Kidney epithelial cell (primary cell): ENCODE measurements at regions not wholly inside any gene's neighbourhood (a gene's known extent, or its start where the extent isn't known, plus 50 kb on each side); places are given as distances from the start of the nearest gene placed in this dataset.

Experiments used
- DNase-seq: peaks from one replicate; pipeline ENCODE4 v3.0.0-alpha.2; 2010; ENCODE audit warnings: low read depth
- H3K27me3 ChIP-seq: 2 replicates; pipeline ENCODE4 v1.6.0; 2011; ENCODE audit warnings: low read length; ENCODE audit not compliant: control insufficient read depth, insufficient read depth
- H3K36me3 ChIP-seq: 2 replicates; pipeline ENCODE4 v1.5.1; 2011; ENCODE audit warnings: low read length; ENCODE audit not compliant: control insufficient read depth, insufficient read depth
- H3K4me3 ChIP-seq: 2 replicates; pipeline ENCODE4 v1.5.1; 2011; ENCODE audit warnings: low read depth, mild to moderate bottlenecking, control low read depth, low read length
- TF ChIP-seq, protein P1 (sequence below): IDR thresholded peaks from 2 replicates; pipeline ENCODE4 v1.5.1; 2011; ENCODE audit warnings: mild to moderate bottlenecking, moderate library complexity, low read length, control low read depth, inconsistent platforms; ENCODE audit not compliant: insufficient read depth, poor library complexity, severe bottlenecking

DNA sequence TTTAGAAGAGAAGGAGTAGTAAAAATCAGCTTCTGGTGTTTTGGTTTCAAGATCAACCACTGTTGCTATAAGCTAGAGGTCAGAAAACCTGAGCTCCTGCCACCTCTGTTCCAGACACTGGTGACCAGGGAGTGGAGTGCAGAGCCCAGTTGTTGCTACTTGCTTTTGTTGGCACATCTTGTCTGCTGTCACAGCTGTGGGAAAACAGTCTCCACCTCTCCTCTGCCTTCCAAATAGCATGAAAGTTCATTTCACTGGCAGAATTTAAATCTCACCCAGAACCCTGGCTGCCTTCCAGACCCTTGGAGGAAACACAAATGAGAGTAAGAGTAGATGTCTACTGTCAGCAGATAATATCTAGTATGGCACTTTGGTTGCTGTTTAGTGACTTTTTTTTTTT, 297.5 kb upstream of the KLF3 start:
- no peaks in the 10 kb centered on the region for H3K27me3 ChIP-seq
- TF ChIP-seq, protein P1, sequence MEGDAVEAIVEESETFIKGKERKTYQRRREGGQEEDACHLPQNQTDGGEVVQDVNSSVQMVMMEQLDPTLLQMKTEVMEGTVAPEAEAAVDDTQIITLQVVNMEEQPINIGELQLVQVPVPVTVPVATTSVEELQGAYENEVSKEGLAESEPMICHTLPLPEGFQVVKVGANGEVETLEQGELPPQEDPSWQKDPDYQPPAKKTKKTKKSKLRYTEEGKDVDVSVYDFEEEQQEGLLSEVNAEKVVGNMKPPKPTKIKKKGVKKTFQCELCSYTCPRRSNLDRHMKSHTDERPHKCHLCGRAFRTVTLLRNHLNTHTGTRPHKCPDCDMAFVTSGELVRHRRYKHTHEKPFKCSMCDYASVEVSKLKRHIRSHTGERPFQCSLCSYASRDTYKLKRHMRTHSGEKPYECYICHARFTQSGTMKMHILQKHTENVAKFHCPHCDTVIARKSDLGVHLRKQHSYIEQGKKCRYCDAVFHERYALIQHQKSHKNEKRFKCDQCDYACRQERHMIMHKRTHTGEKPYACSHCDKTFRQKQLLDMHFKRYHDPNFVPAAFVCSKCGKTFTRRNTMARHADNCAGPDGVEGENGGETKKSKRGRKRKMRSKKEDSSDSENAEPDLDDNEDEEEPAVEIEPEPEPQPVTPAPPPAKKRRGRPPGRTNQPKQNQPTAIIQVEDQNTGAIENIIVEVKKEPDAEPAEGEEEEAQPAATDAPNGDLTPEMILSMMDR: no peak
- DNase-seq: no peak
- no peak overlapping the region for H3K4me3 ChIP-seq
- no peaks in the 10 kb centered on the region for H3K36me3 ChIP-seq

DNA sequence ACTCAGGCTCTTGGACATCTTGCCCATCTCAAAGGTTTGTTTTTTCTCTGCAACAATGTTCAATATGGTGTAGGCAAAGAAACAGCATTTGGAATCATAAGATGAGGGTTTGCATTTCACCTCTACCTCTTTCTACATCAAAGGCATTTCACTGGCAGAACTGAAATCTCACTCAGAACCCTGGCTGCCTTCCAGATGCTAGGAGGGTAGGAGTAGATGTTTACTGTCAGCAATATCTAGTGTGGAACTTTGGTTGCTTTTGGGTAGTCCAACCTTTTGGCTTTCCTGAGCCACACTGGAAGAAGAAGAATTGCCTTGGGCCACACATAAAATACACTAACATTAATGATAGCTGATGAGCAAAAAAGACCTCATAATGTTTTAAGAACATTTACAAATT, 297.0 kb upstream of the KLF3 start:
- Histone ChIP-seq H3K27me3 (no peaks in the 10 kb centered on the region), H3K4me3 (no peak overlapping the region), H3K36me3 (no peaks in the 10 kb centered on the region)
- TF ChIP-seq, protein P1: no peak
- DNase-seq: no peak

- TF ChIP-seq, protein P1: no peak
- DNase-seq: no peak
- no peaks in the 10 kb centered on the region for H3K27me3 ChIP-seq
- no peak overlapping the region for H3K4me3 ChIP-seq
- no peaks in the 10 kb centered on the region for H3K36me3 ChIP-seq
These were observed 296.3 kb upstream of the KLF3 start for GRCh38 chr4:38367642-38368174.

- TF ChIP-seq, protein P1: no peak
- no peak for DNase-seq
- H3K27me3 ChIP-seq: no peaks in the 10 kb centered on the region
- H3K4me3 ChIP-seq: no peak overlapping the region
- H3K36me3 ChIP-seq: no peaks in the 10 kb centered on the region
These were observed 295.4 kb upstream of the KLF3 start for GRCh38 chr4:38368613-38369012.

GRCh38 chr4:38371391-38371851, 292.6 kb upstream of the KLF3 start:
- no peak for DNase-seq
- TF ChIP-seq, protein P1: no peak
- Histone ChIP-seq H3K4me3 (no peak overlapping the region), H3K27me3 (no peaks in the 10 kb centered on the region), H3K36me3 (no peaks in the 10 kb centered on the region)

DNA sequence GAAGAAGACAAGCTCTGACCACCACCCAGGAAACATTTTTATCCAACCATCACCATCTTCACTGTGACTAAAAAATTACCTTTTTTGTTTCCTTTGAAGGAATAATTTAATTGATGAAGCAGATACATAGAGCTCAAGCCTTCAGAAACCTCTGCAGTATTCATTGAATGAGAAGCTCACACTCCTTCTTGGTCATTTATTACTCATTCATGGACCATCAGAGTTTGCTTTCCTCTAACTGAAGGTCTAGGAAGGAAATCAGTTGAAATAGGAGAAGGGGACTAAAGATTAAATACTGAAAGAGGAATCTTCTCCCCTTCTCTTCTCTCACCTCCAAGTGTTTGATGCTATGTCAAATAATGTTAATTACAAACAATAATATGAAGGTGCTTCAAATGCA, 290.6 kb upstream of the KLF3 start:
- Histone ChIP-seq H3K36me3 (no peaks in the 10 kb centered on the region), H3K4me3 (no peak overlapping the region), H3K27me3 (no peaks in the 10 kb centered on the region)
- DNase-seq: no peak
- TF ChIP-seq, protein P1: no peak
